Chondrocyte (in vitro differentiated cells): ENCODE measurements at regions not wholly inside any gene's neighbourhood (a gene's known extent, or its start where the extent isn't known, plus 50 kb on each side); places are given as distances from the start of the nearest gene placed in this dataset.
"Not testable (repeated sequence)": the region's sequence is repeated elsewhere in the genome, so short reads cannot be mapped to it uniquely, and the experiment has no call there.

Experiments
- DNase-seq: peaks from one replicate; pipeline ENCODE4 v3.0.0; 2021; ENCODE audit warnings: mixed read lengths, low spot score
- H3K27ac Mint-ChIP-seq: one replicate; pipeline ENCODE4 v1.8.0; 2021; ENCODE audit warnings: mild to moderate bottlenecking, moderate library complexity, mixed read lengths; ENCODE audit not compliant: unreplicated experiment
- H3K27me3 Mint-ChIP-seq: 2 replicates; pipeline ENCODE4 v1.8.0; 2021; ENCODE audit warnings: low read depth, mixed read lengths
- H3K36me3 Mint-ChIP-seq: 2 replicates; pipeline ENCODE4 v1.8.0; 2021; ENCODE audit warnings: low read depth, mixed read lengths
- H3K4me1 Mint-ChIP-seq: 2 replicates; pipeline ENCODE4 v1.8.0; 2021; ENCODE audit warnings: low read depth, mild to moderate bottlenecking, mixed read lengths
- H3K4me3 Mint-ChIP-seq: one replicate; pipeline ENCODE4 v1.8.0; 2021; ENCODE audit warnings: mild to moderate bottlenecking, moderate library complexity, mixed read lengths; ENCODE audit not compliant: unreplicated experiment
- H3K9me3 Mint-ChIP-seq: 2 replicates; pipeline ENCODE4 v1.8.0; 2021; ENCODE audit warnings: low read depth, mixed read lengths
- TF ChIP-seq, protein P1 (sequence below): fragments of 200-600 bp; sonication (generic); IDR thresholded peaks from 2 replicates; pipeline ENCODE4 v1.5.0; 2021; ENCODE audit warnings: antibody characterized with exemption, mild to moderate bottlenecking, moderate library complexity

- DNase-seq, result no peak
- no peak overlapping the region for H3K4me3 Mint-ChIP-seq
- no peaks in the 10 kb centered on the region for H3K27me3 Mint-ChIP-seq
- no peaks in the 10 kb centered on the region for H3K36me3 Mint-ChIP-seq
- H3K9me3 Mint-ChIP-seq, result no peaks in the 10 kb centered on the region
- no peaks in the 10 kb centered on the region for H3K4me1 Mint-ChIP-seq
- TF ChIP-seq, protein P1, sequence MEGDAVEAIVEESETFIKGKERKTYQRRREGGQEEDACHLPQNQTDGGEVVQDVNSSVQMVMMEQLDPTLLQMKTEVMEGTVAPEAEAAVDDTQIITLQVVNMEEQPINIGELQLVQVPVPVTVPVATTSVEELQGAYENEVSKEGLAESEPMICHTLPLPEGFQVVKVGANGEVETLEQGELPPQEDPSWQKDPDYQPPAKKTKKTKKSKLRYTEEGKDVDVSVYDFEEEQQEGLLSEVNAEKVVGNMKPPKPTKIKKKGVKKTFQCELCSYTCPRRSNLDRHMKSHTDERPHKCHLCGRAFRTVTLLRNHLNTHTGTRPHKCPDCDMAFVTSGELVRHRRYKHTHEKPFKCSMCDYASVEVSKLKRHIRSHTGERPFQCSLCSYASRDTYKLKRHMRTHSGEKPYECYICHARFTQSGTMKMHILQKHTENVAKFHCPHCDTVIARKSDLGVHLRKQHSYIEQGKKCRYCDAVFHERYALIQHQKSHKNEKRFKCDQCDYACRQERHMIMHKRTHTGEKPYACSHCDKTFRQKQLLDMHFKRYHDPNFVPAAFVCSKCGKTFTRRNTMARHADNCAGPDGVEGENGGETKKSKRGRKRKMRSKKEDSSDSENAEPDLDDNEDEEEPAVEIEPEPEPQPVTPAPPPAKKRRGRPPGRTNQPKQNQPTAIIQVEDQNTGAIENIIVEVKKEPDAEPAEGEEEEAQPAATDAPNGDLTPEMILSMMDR, result no peak
- no peak overlapping the region for H3K27ac Mint-ChIP-seq
Observed at GRCh38 chr5:104494083-104494482, 931.5 kb upstream of the NUDT12 start.

DNA sequence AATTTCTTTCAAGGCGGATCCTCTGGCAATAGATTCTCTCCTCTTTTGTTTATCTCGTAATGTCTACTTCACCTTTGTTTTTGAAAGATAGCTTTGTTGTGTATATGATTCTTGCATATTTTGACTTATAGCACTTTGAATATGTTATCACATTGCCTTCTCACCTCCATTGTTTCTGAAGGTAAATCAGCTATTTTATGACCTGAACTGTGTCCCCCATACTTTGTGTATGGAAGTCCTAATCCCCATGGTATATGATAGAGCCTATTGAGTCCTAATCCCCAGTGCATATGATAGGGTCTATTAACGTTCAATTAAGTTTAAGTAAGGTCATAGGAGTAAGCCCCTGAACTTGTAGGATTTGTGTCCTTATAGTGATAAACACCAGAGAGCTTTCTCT is 910.2 kb upstream of the NUDT12 start:
- H3K4me1 Mint-ChIP-seq, result no peaks in the 10 kb centered on the region
- TF ChIP-seq, protein P1, result no peak
- H3K36me3 Mint-ChIP-seq, result no peaks in the 10 kb centered on the region
- no peak overlapping the region for H3K27ac Mint-ChIP-seq
- DNase-seq, result no peak
- no peak overlapping the region for H3K4me3 Mint-ChIP-seq
- H3K27me3 Mint-ChIP-seq, result no peaks in the 10 kb centered on the region
- peaks cover 29% of the 10 kb centered on the region for H3K9me3 Mint-ChIP-seq

DNA sequence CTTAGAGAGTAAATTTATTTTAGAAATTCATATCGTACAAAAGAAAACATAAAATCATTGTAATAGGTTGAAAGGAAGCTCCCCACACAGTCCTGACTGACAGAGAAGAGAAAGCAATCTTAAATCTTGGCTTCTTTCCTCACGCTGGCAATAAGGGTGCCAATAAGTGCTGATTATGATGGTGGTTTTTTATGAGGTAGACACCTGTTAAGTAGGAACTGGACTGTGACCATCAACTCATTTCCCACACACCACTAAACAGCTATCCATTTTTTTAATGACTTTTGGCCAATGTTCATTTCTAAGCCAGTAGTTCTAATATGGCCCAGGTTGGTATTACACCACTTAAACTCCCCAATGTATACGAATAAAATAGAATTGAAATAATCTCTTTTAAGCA is 893.5 kb upstream of the NUDT12 start:
- Mint-ChIP-seq H3K36me3 (peaks cover 3% of the 10 kb centered on the region), H3K4me1 (no peaks in the 10 kb centered on the region), H3K4me3 (no peak overlapping the region), H3K27ac (no peak overlapping the region), H3K9me3 (peaks cover 12% of the 10 kb centered on the region), H3K27me3 (no peaks in the 10 kb centered on the region)
- DNase-seq, result no peak
- TF ChIP-seq, protein P1, result no peak

DNA sequence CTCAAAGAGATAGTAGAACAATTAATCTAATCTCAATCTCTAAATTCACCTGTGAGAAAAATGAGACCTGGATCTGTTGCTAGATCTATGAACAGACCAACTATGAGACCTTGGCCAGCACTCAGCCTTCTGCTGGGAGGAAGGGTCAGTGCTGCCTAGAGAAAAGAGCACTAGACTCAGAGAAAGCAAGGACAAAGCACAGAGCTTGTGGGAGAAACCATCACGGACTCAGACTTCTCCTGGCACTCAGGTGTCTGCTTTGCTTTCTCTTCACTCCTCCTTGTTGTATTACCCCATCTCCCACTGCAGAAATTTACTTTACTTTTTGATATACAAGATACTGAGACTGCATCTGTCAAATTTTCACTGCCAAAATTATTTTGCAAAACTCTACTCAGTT is 890.0 kb upstream of the NUDT12 start:
- no peaks in the 10 kb centered on the region for H3K27me3 Mint-ChIP-seq
- H3K4me3 Mint-ChIP-seq, result peak overlapping the region; percentile 80
- peak overlapping the region; percentile 84 for H3K27ac Mint-ChIP-seq
- TF ChIP-seq, protein P1, result no peak
- no peaks in the 10 kb centered on the region for H3K4me1 Mint-ChIP-seq
- H3K9me3 Mint-ChIP-seq, result peaks cover 5% of the 10 kb centered on the region
- no peaks in the 10 kb centered on the region for H3K36me3 Mint-ChIP-seq
- no peak for DNase-seq

GRCh38 chr5:104451911-104452310 is 889.3 kb upstream of the NUDT12 start:
- H3K27me3 Mint-ChIP-seq, H3K4me1 Mint-ChIP-seq, H3K36me3 Mint-ChIP-seq, DNase-seq, H3K9me3 Mint-ChIP-seq: not testable (repeated sequence)
- peak overlapping the region; percentile 84 for H3K27ac Mint-ChIP-seq
- H3K4me3 Mint-ChIP-seq, result peak overlapping the region; percentile 80

GRCh38 chr5:104444656-104445055 is 882.1 kb upstream of the NUDT12 start:
- H3K4me1 Mint-ChIP-seq, result no peaks in the 10 kb centered on the region
- H3K9me3 Mint-ChIP-seq, result peaks cover 3% of the 10 kb centered on the region
- H3K27me3 Mint-ChIP-seq, result no peaks in the 10 kb centered on the region
- no peak for DNase-seq
- H3K4me3 Mint-ChIP-seq, result no peak overlapping the region
- H3K36me3 Mint-ChIP-seq, result no peaks in the 10 kb centered on the region
- TF ChIP-seq, protein P1, result no peak
- H3K27ac Mint-ChIP-seq, result no peak overlapping the region
